Prostate gland (tissue), 2 donors: ENCODE measurements at regions not wholly inside any gene's neighbourhood (a gene's known extent, or its start where the extent isn't known, plus 50 kb on each side); places are given as distances from the start of the nearest gene placed in this dataset.
A peak's percentile ranks its signal among the peaks of the same experiment; 100 is the strongest.
"Not testable (repeated sequence)": the region's sequence is repeated elsewhere in the genome, so short reads cannot be mapped to it uniquely, and the experiment has no call there.

Source experiments
- DNase-seq: peaks from one replicate; pipeline ENCODE4 v3.0.0-alpha.2; 2019; ENCODE audit warnings: low spot score
- H3K27ac ChIP-seq, 2 donors: fragments of 200-600 bp; sonication (generic); 2 replicates each; pipeline ENCODE4 v1.5.1; 2017 to 2019
- H3K27me3 ChIP-seq: fragments of 200-600 bp; sonication (generic); replicated peaks from 2 replicates; pipeline ENCODE4 v1.5.1; 2019; ENCODE audit not compliant: insufficient read depth
- H3K36me3 ChIP-seq, 2 donors: fragments of 200-600 bp; sonication (generic); 1 replicate in 1 of 2; 2 replicates in 1 of 2; pipeline versions ENCODE4 v1.5.1 to v1.8.1; 2017 to 2019
- H3K4me1 ChIP-seq: fragments of 200-600 bp; sonication (generic); replicated peaks from 2 replicates; pipeline ENCODE4 v1.5.1; 2019
- H3K4me3 ChIP-seq, 2 donors: fragments of 200-600 bp; sonication (generic); 2 replicates each; pipeline ENCODE4 v1.5.1; 2017 to 2019
- H3K9me3 ChIP-seq: fragments of 200-600 bp; sonication (generic); 2 replicates; pipeline ENCODE4 v1.5.1; 2017
- CTCF ChIP-seq, 4 experiments: fragments of 200-600 bp in 2 of 4; fragments of 450-650 bp in 2 of 4; sonication (generic) in 2 of 4; IDR thresholded peaks; 1 replicate in 3 of 4; 2 replicates in 1 of 4; pipeline ENCODE4 v1.5.1; 2016 to 2019; ENCODE audit warnings: antibody characterized with exemption in 4 of 4, mild to moderate bottlenecking in 2 of 4, moderate library complexity in 2 of 4
- POLR2A ChIP-seq: fragments of 450-650 bp; IDR thresholded peaks from one replicate; pipeline ENCODE4 v1.6.1; 2016; ENCODE audit warnings: antibody characterized with exemption, mild to moderate bottlenecking
- POLR2AphosphoS5 ChIP-seq: sonication (generic); formaldehyde crosslinking; IDR thresholded peaks from one replicate; pipeline ENCODE4 v1.6.1; 2017; ENCODE audit warnings: antibody characterized with exemption
- WGBS: methylation state at CpG from one replicate; pipeline ENCODE4 v1.1.5; 2018; 5-methylcytosine and 5-hydroxymethylcytosine counted together
- intact Hi-C: fragments of 100-400 bp; cut with DNase I; formaldehyde crosslinking; loops from one replicate; pipeline ENCODE4 v1.14.2; 2022

- no peak overlapping the region for H3K4me3 ChIP-seq
- TF ChIP-seq POLR2A: no peak
- TF ChIP-seq POLR2AphosphoS5: no peak
- no peak for TF ChIP-seq CTCF (IDR thresholded peaks at IDR 0.05)
- H3K4me1 ChIP-seq: no peaks in the 10 kb centered on the region
- H3K36me3 ChIP-seq: no peaks in the 10 kb centered on the region
- intact Hi-C loops: no loop called here
- H3K27me3 ChIP-seq: no peaks in the 10 kb centered on the region
- WGBS: 86% methylated on average over 5 of the region's 5 CpGs
- no peaks in the 10 kb centered on the region for H3K9me3 ChIP-seq
- no peak for DNase-seq
- H3K27ac ChIP-seq: no peak overlapping the region
Measured at GRCh38 chr4:179164267-179164999, 1722.2 kb upstream of the AGA start.

DNA sequence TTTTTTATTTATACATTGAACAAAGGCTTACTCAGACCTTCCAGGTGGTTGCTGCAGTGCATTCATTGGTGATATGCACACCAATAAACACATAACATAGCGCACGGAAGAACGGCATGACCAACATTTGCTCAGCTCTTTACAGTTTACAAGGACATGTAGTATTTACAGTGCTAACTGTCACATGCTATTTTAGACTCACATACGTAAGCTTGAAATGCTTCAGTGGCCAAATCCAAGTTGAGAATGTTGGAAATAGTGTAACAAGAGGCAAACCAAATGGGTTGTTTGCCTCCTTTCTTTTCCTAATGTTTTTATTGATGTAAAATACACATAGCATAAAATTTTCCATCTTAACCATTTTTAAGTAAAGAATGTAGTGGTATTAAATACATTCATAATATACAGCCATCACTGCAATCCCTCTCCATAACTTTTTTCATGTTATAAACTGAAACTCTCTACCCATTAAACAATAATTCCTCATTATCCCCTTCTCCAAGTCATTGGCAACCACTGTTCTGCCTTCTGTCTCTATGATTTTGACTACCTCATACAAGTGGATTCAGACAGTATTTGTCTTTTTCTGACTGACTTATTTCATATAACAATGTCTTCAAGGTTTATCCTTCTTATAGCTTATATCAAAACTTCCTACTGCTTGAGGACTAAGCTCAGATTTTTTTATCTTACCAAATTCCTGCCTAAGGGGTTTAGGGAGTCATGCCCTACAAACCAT is 1722.9 kb upstream of the AGA start:
- WGBS: 52% methylated on average over 4 of the region's 4 CpGs
- Histone ChIP-seq H3K9me3 (no peaks in the 10 kb centered on the region), H3K4me3 (no peak overlapping the region), H3K36me3 (no peaks in the 10 kb centered on the region), H3K27ac (no peak overlapping the region), H3K27me3 (no peaks in the 10 kb centered on the region), H3K4me1 (no peaks in the 10 kb centered on the region)
- TF ChIP-seq POLR2A (no peak), POLR2AphosphoS5 (peak; percentile 60)
- intact Hi-C loops: no loop called here
- DNase-seq: peak; percentile 6

- H3K27ac ChIP-seq: no peak overlapping the region
- H3K4me1 ChIP-seq: no peaks in the 10 kb centered on the region
- H3K27me3 ChIP-seq: no peaks in the 10 kb centered on the region
- no peaks in the 10 kb centered on the region for H3K36me3 ChIP-seq
- TF ChIP-seq CTCF (IDR thresholded peaks at IDR 0.05) (no peak), POLR2A (no peak), POLR2AphosphoS5 (no peak)
- no peak for DNase-seq
- intact Hi-C loops: no loop called here
- H3K4me3 ChIP-seq: no peak overlapping the region
- no peaks in the 10 kb centered on the region for H3K9me3 ChIP-seq
- WGBS: 62% methylated on average over 3 of the region's 3 CpGs
Measured at GRCh38 chr4:179165862-179166261, 1723.6 kb upstream of the AGA start.

- intact Hi-C loops, H3K27me3 ChIP-seq, H3K4me1 ChIP-seq, H3K9me3 ChIP-seq, DNase-seq, H3K36me3 ChIP-seq, H3K27ac ChIP-seq, H3K4me3 ChIP-seq: not testable (repeated sequence)
- WGBS: 87% methylated on average over 5 of the region's 5 CpGs
Measured at GRCh38 chr4:179170308-179170707, 1728.1 kb upstream of the AGA start.

DNA sequence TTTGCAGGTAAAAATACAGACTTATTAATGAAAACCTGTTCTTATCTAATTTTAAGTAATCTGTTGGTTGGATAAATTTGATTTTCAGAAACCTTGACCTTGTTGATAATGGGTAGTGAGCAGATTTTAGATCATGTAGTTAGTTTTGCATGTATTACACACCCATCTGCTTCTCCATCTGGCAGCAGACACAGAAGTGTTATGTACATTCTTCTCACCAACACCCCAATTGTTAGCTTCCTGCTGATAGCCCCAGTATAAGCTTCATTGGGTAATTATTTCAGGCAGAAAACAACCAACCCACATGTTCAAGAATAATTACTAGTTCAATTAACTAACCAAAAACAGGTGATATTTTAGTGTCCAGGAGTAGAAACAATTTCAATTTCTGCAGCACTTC is 1740.5 kb upstream of the AGA start:
- DNase-seq: no peak
- H3K27me3 ChIP-seq: no peaks in the 10 kb centered on the region
- intact Hi-C loops: no loop called here
- H3K27ac ChIP-seq: no peak overlapping the region
- no peaks in the 10 kb centered on the region for H3K36me3 ChIP-seq
- H3K9me3 ChIP-seq: no peaks in the 10 kb centered on the region
- H3K4me3 ChIP-seq: no peak overlapping the region
- H3K4me1 ChIP-seq: no peaks in the 10 kb centered on the region
- no peak for TF ChIP-seq POLR2AphosphoS5
- TF ChIP-seq CTCF (IDR thresholded peaks at IDR 0.05): no peak
- TF ChIP-seq POLR2A: no peak

- no peak for DNase-seq
- Histone ChIP-seq H3K27ac (no peak overlapping the region), H3K4me3 (no peak overlapping the region), H3K36me3 (no peaks in the 10 kb centered on the region), H3K27me3 (no peaks in the 10 kb centered on the region), H3K4me1 (no peaks in the 10 kb centered on the region), H3K9me3 (no peaks in the 10 kb centered on the region)
- 85% methylated on average over 2 of the region's 2 CpGs for WGBS
- no peak for TF ChIP-seq POLR2A
- no peak for TF ChIP-seq CTCF (IDR thresholded peaks at IDR 0.05)
- no peak for TF ChIP-seq POLR2AphosphoS5
- intact Hi-C loops: no loop called here
Measured at GRCh38 chr4:179195887-179196286, 1753.7 kb upstream of the AGA start.
